SJCRH30 (cell line): ENCODE measurements at regions not wholly inside any gene's neighbourhood (a gene's known extent, or its start where the extent isn't known, plus 50 kb on each side); places are given as distances from the start of the nearest gene placed in this dataset.
"Not testable (repeated sequence)": the region's sequence is repeated elsewhere in the genome, so short reads cannot be mapped to it uniquely, and the experiment has no call there.

Experiments used
- DNase-seq, 2 experiments: peaks; one replicate each; pipeline ENCODE4 v3.0.0-alpha.2; 2015 to 2020
- H3K27ac ChIP-seq: fragments of 250-450 bp; sonication (Bioruptor Pico); 2 replicates; pipeline ENCODE4 v1.5.1; 2020; ENCODE audit warnings: mild to moderate bottlenecking, moderate library complexity
- H3K27me3 ChIP-seq: fragments of 250-450 bp; sonication (Bioruptor Pico); 2 replicates; pipeline ENCODE4 v1.5.1; 2020; ENCODE audit warnings: mild to moderate bottlenecking, moderate library complexity
- H3K36me3 ChIP-seq: fragments of 250-450 bp; sonication (Bioruptor Pico); 2 replicates; pipeline ENCODE4 v1.5.1; 2020; ENCODE audit warnings: mild to moderate bottlenecking, moderate library complexity
- H3K4me1 ChIP-seq: fragments of 250-450 bp; sonication (Bioruptor Pico); 2 replicates; pipeline ENCODE4 v1.5.1; 2020; ENCODE audit warnings: mild to moderate bottlenecking, moderate library complexity
- H3K4me3 ChIP-seq: fragments of 250-450 bp; sonication (Bioruptor Pico); 2 replicates; pipeline ENCODE4 v1.5.1; 2020; ENCODE audit warnings: mild to moderate bottlenecking, moderate library complexity
- H3K9me3 ChIP-seq: fragments of 250-450 bp; sonication (Bioruptor Pico); replicated peaks from 2 replicates; pipeline ENCODE4 v1.5.1; 2020; ENCODE audit warnings: mild to moderate bottlenecking, moderate library complexity

- Histone ChIP-seq H3K27ac (no peak overlapping the region), H3K4me3 (no peak overlapping the region), H3K9me3 (no peaks in the 10 kb centered on the region; the same call in 1 of the 2 replicates), H3K36me3 (no peaks in the 10 kb centered on the region), H3K4me1 (peaks cover 27% of the 10 kb centered on the region), H3K27me3 (no peaks in the 10 kb centered on the region)
- no peak for DNase-seq
Measured at GRCh38 chr3:194029846-194030245, 106.1 kb upstream of the HES1 start.

- Histone ChIP-seq H3K27me3 (no peaks in the 10 kb centered on the region), H3K9me3 (no peaks in the 10 kb centered on the region; the same call in 1 of the 2 replicates), H3K36me3 (no peaks in the 10 kb centered on the region), H3K27ac (no peak overlapping the region), H3K4me1 (peaks cover 27% of the 10 kb centered on the region), H3K4me3 (no peak overlapping the region)
- DNase-seq = no peak
Measured at GRCh38 chr3:194030372-194030771, 105.6 kb upstream of the HES1 start.

- no peak for DNase-seq
- no peak overlapping the region for H3K27ac ChIP-seq
- no peaks in the 10 kb centered on the region for H3K27me3 ChIP-seq
- no peaks in the 10 kb centered on the region; the same call in 1 of the 2 replicates for H3K9me3 ChIP-seq
- peaks cover 30% of the 10 kb centered on the region for H3K4me1 ChIP-seq
- no peaks in the 10 kb centered on the region for H3K36me3 ChIP-seq
- H3K4me3 ChIP-seq = no peak overlapping the region
Measured at GRCh38 chr3:194031349-194031748, 104.6 kb upstream of the HES1 start.

- no peaks in the 10 kb centered on the region for H3K36me3 ChIP-seq
- H3K27me3 ChIP-seq = no peaks in the 10 kb centered on the region
- no peaks in the 10 kb centered on the region; the same call in 1 of the 2 replicates for H3K9me3 ChIP-seq
- no peak for DNase-seq
- peaks cover 30% of the 10 kb centered on the region for H3K4me1 ChIP-seq
- no peak overlapping the region for H3K27ac ChIP-seq
- H3K4me3 ChIP-seq = no peak overlapping the region
Measured at GRCh38 chr3:194031867-194032635, 103.9 kb upstream of the HES1 start.

GRCh38 chr3:194032828-194033435 is 103.0 kb upstream of the HES1 start:
- H3K4me3 ChIP-seq = no peak overlapping the region
- no peaks in the 10 kb centered on the region for H3K27me3 ChIP-seq
- peak; percentile 23 to 55 for DNase-seq
- no peaks in the 10 kb centered on the region for H3K36me3 ChIP-seq
- no peaks in the 10 kb centered on the region; the same call in 1 of the 2 replicates for H3K9me3 ChIP-seq
- H3K4me1 ChIP-seq = peaks cover 24% of the 10 kb centered on the region
- H3K27ac ChIP-seq = no peak overlapping the region

- H3K4me3 ChIP-seq = no peak overlapping the region
- no peaks in the 10 kb centered on the region for H3K36me3 ChIP-seq
- DNase-seq = no peak
- no peaks in the 10 kb centered on the region for H3K27me3 ChIP-seq
- H3K9me3 ChIP-seq = no peaks in the 10 kb centered on the region
- H3K27ac ChIP-seq = no peak overlapping the region
- H3K4me1 ChIP-seq = peaks cover 23% of the 10 kb centered on the region
Measured at GRCh38 chr3:194034346-194035336, 101.3 kb upstream of the HES1 start.

- Histone ChIP-seq H3K36me3 (no peaks in the 10 kb centered on the region), H3K27ac (no peak overlapping the region), H3K4me3 (no peak overlapping the region), H3K9me3 (no peaks in the 10 kb centered on the region), H3K4me1 (peaks cover 23% of the 10 kb centered on the region), H3K27me3 (no peaks in the 10 kb centered on the region)
- peak in 1 of 2 experiments; percentile 37 for DNase-seq
Measured at GRCh38 chr3:194035406-194036138, 100.4 kb upstream of the HES1 start.

- H3K27me3 ChIP-seq = no peaks in the 10 kb centered on the region
Measured at GRCh38 chr3:194036842-194037241, 99.1 kb upstream of the HES1 start.

GRCh38 chr3:194038346-194038745 is 97.6 kb upstream of the HES1 start:
- DNase-seq, H3K9me3 ChIP-seq, H3K36me3 ChIP-seq, H3K4me3 ChIP-seq, H3K27ac ChIP-seq, H3K27me3 ChIP-seq: not testable (repeated sequence)
- peaks cover 19% of the 10 kb centered on the region for H3K4me1 ChIP-seq

More at GRCh38 chr3:194036842-194037241, 99.1 kb upstream of the HES1 start:
- Histone ChIP-seq H3K4me1 (peaks cover 21% of the 10 kb centered on the region), H3K4me3 (no peak overlapping the region), H3K36me3 (no peaks in the 10 kb centered on the region), H3K27ac (no peak overlapping the region), H3K9me3 (no peaks in the 10 kb centered on the region)
- DNase-seq = no peak

GRCh38 chr3:194038960-194039359 is 97.0 kb upstream of the HES1 start:
- no peaks in the 10 kb centered on the region for H3K9me3 ChIP-seq
- no peak for DNase-seq
- H3K4me1 ChIP-seq = peaks cover 22% of the 10 kb centered on the region
- no peak overlapping the region for H3K27ac ChIP-seq
- no peaks in the 10 kb centered on the region for H3K36me3 ChIP-seq
- no peak overlapping the region for H3K4me3 ChIP-seq
- H3K27me3 ChIP-seq = no peaks in the 10 kb centered on the region

GRCh38 chr3:194040516-194041273 is 95.3 kb upstream of the HES1 start:
- Histone ChIP-seq H3K27me3 (no peaks in the 10 kb centered on the region), H3K27ac (no peak overlapping the region), H3K4me3 (no peak overlapping the region), H3K4me1 (peaks cover 22% of the 10 kb centered on the region), H3K36me3 (no peaks in the 10 kb centered on the region), H3K9me3 (no peaks in the 10 kb centered on the region)
- DNase-seq = no peak

GRCh38 chr3:194042927-194043326 is 93.0 kb upstream of the HES1 start:
- H3K27ac ChIP-seq = peak overlapping the region; percentile 89
- no peaks in the 10 kb centered on the region for H3K9me3 ChIP-seq
- H3K4me3 ChIP-seq = no peak overlapping the region
- no peaks in the 10 kb centered on the region for H3K27me3 ChIP-seq
- H3K36me3 ChIP-seq = no peaks in the 10 kb centered on the region
- H3K4me1 ChIP-seq = peaks cover 29% of the 10 kb centered on the region
- DNase-seq = peak; percentile 78 to 87

- H3K36me3 ChIP-seq = no peaks in the 10 kb centered on the region
- H3K27me3 ChIP-seq = no peaks in the 10 kb centered on the region
- DNase-seq = peak; percentile 32 to 50
- no peak overlapping the region for H3K4me3 ChIP-seq
- H3K9me3 ChIP-seq = no peaks in the 10 kb centered on the region
- peak overlapping the region; percentile 89 for H3K27ac ChIP-seq
- H3K4me1 ChIP-seq = peaks cover 29% of the 10 kb centered on the region
Measured at GRCh38 chr3:194043516-194043915, 92.4 kb upstream of the HES1 start.
